Right lobe of liver (tissue), 4 donors: ENCODE measurements at regions not wholly inside any gene's neighbourhood (a gene's known extent, or its start where the extent isn't known, plus 50 kb on each side); places are given as distances from the start of the nearest gene placed in this dataset.

Experiments used
- POLR2A ChIP-seq: fragments of 450-650 bp; IDR thresholded peaks from one replicate; pipeline ENCODE4 v1.6.1; 2017; ENCODE audit warnings: antibody characterized with exemption, mild to moderate bottlenecking
- TF ChIP-seq, protein P1 (sequence below), 4 donors: fragments of 200-600 bp in 3 of 4; fragments of 450-650 bp in 1 of 4; IDR thresholded peaks; one replicate each; pipeline versions ENCODE4 v1.5.1 to v1.8.0; 2016 to 2022; ENCODE audit warnings: antibody characterized with exemption in 4 of 4, mild to moderate bottlenecking in 2 of 4
- donor health status: DM: no; HTN: no; CAD: no.
- donor health status: DM: no; HTN: no; CAD: no.
- donor health status: DM: no; HTN: yes; CAD: no.

DNA sequence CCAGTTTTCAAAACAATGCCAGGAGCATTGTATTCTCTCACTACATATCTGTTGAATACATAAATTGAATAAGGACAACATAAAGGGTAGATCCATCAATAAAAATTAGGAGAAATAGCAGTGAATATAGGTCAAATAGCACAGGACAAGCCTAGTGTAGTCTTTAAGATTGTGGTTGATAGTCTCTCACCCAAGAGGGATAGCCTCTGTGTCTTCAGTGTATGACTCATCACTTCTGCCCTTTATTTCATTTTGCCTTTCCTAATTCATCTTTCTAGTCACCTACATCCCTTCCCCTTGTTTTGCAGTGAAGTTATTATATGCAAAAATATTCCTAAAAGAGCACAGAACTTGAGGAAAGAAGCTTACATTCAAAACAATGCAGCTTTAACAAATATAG is 335.0 kb upstream of the TUSC1 start:
- no peak for TF ChIP-seq POLR2A
- TF ChIP-seq, protein P1, sequence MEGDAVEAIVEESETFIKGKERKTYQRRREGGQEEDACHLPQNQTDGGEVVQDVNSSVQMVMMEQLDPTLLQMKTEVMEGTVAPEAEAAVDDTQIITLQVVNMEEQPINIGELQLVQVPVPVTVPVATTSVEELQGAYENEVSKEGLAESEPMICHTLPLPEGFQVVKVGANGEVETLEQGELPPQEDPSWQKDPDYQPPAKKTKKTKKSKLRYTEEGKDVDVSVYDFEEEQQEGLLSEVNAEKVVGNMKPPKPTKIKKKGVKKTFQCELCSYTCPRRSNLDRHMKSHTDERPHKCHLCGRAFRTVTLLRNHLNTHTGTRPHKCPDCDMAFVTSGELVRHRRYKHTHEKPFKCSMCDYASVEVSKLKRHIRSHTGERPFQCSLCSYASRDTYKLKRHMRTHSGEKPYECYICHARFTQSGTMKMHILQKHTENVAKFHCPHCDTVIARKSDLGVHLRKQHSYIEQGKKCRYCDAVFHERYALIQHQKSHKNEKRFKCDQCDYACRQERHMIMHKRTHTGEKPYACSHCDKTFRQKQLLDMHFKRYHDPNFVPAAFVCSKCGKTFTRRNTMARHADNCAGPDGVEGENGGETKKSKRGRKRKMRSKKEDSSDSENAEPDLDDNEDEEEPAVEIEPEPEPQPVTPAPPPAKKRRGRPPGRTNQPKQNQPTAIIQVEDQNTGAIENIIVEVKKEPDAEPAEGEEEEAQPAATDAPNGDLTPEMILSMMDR (IDR thresholded peaks at IDR 0.05): no peak
